ENCODE measurements at regions not wholly inside any gene's neighbourhood (a gene's known extent, or its start where the extent isn't known, plus 50 kb on each side); places are given as distances from the start of the nearest gene placed in this dataset.

- TF ChIP-seq POLR2A (IDR thresholded peaks at IDR 0.05; ENCODE audit: low read depth), result no peak
- no peak for TF ChIP-seq CTCF (IDR thresholded peaks at IDR 0.05)
- TF ChIP-seq POLR2AphosphoS5 (IDR thresholded peaks at IDR 0.05), result no peak
Measured at GRCh38 chr7:115240242-115240641, 318.3 kb downstream of the MDFIC start.
